ENCODE measurements at regions not wholly inside any gene's neighbourhood (a gene's known extent, or its start where the extent isn't known, plus 50 kb on each side); places are given as distances from the start of the nearest gene placed in this dataset.
"Not testable (repeated sequence)": the region's sequence is repeated elsewhere in the genome, so short reads cannot be mapped to it uniquely, and the experiment has no call there.

DNA sequence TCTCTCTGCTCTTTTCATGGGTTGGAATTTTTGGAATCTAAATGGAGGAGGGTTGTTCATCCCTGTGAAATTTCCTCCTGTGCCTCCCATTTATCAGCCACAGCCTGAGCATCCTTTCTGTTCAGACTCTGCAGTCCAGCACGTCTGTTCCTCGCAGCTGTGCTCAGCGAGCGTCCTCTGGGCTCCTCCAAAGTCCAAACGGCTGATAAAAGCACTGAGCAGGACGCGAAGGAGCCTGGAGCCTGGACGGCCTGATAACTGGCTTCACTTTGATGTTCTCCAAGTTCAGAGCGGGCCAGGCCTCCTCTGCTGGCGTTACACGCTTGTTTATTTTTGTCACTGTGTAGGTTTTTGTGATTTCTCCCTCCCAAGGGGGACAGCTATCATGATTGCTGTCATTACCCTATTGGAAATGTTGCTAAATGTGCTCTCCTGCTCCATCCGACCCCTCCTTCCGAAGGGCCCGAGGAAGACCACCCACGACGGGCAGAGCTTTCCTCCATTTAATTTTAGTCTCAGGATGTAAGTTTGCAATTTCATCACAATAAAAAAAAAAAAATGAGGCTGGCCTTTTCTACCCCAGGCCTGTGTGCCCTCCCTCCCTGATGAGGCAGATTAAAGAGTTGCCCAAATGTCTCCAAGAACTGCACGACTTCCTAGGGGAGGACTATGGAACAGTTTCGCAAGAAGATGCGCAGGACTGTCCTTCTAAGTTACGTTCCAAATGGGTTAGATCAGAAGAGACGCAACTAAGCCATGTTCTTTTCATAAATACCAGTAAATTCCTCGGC, 290.5 kb upstream of the FOXF1 start:
- DNase-seq: no peak

DNA sequence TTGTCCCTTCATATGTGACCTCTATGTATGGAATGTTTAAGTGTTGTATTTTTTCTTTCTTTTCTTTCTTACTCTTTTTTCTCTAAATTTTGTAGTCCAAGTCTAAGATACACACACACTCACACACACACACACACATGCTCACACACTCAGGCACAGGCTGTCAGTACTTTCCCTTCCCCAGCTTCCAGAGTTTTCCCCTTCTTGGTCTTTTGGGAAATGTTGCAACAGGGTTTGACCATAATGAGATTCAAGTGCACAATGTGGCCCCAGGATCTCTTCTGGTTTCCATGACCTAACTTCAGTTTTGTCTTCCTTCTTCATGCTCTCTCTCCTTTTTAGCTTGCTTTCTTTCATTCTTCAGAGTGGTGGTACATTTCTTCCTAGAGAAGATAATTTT, 289.8 kb upstream of the FOXF1 start:
- DNase-seq: no peak

DNA sequence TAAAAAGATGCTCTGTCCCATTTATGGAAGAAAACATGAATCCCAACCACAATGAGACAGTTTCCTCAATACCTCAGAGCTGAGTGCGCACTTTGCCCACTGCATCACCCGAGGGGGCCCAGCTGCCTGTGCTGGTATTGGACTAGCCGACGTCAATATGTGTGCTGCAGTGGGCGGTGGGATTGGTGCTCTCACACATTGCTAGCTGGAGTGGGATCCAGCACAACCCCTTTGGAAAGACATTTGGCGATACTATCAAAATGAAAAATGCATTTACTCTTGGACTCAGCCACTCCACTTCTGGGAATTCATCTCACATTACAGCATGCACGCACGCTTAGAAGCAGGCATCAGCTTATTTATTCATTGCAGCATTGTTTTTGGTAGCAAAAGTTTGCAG, 289.2 kb upstream of the FOXF1 start:
- no peak for DNase-seq

DNA sequence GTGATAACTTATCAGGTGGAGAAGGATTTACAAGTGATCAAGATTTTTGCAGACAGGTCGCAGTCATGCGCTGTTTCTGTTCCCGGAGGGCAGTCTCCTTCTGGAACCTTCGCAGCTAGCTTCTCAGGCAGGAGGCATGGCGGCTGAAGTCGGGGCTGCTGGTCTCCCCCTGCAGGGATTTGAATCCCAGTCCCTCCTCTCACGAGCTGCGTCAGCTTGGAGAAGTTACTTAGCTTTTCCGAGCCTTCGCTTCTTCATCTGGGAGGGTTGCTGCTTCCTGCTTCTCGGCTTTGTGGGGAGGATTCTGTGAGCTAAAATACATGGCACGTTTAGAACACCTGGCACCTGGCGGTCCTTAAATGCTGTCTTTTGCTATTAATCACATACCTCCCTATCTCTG, 287.8 kb upstream of the FOXF1 start:
- no peak for DNase-seq

DNA sequence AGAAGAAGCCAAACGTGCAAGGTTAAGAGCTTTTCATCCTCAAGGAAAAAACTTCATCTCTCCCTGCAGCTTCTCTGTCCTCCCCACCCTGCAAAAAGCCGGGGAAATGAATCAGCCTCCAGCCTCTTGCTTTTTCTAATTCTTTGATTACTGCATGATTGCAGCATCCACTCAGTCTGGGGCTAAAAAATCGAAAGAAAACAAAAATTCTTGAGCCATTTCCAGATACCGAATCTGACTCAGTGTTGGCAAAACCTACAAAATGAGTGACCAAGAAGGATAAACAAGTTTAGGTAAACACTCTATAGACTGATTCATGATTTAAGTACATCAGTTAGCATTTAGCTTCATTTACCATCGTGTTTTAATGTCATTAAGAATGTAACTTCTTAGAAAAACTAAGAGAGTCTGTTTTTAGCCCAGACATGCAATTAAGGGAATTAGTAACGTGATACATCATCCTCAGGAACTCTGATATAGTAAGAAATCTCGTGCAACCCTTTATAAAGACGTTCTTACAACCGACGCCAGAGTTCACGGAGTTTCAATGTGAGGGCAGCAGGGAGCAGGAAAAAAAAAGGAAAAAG, 287.3 kb upstream of the FOXF1 start:
- DNase-seq: no peak

DNA sequence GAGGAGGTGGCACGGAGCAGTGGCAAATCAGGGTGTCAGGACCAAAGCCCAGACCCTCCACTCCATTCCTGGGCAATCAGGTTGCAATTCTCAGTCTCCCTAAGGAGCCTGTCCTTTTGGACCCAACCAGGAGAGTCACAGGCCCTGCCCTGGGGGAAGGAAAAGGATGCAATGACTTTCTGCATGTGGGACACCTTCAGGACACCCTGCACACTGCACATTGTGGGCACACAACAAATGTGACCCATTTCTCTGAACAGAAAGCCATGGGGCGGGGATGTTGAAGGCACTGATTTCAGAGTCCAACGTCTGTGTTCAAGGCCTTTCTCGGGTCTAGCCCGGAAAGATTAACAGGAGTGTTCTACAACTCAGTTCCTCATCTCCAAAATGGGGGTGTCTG, 286.2 kb upstream of the FOXF1 start:
- no peak for DNase-seq

DNA sequence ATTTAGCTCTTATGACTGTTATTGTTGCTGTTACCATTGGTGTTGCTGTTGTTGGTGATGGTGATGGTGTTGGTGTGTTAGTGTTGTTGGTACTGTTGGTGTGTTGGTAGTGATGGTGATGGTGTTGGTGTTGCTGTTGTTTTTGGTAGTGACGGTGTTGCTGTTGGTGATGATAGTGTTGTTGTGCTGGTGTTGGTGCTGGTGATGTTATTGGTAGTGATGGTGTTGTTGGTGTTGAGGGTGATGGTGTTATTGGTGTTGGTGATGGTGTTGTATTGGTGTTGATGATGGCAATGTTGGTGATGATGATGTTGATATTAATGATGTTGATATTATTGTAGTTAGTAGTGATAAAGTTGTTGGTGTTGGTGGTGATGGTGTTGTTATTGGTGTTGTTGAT, 285.7 kb upstream of the FOXF1 start:
- no peak for DNase-seq

DNA sequence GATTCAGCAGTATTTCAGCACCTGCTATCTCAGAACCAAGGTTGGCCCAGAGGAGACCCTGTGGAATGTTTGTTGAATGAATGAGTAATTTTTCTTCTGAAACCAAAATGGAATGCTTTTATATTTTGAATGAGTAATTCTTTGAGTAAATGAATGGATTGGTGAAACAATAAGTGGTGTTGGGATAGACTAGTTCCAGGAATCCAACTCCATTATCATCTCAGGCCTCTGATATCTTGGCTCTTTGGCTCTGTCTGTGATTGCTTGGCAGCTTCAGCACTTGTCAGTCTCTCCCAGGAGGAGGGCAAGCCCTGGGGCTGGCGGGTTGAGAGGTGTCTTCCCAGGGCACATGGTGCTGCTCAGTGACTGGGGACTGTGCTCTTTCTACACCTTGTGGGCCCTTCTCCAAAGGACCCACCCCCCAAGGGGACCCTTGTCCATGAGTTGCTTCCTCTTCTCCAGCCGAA, 284.4 kb upstream of the FOXF1 start:
- no peak for DNase-seq

DNA sequence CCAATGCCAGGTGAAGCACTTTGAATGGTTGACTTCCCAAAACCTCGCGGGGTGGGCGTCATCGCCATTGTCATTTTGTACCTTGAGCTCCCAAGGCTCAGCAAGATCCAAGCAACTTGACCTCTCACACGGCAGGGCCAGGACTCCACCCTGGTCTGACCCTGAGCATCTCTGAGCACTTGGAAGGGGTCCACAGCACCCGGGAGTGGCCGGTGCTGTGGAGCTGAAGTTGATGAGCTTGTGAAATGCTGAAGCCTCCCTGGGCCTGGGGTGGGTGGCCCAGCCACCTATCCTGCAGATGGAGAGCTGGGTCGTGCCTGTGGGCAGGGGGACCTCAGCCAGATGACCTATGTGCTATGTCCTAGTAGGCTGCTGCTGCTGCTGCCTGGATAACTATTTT, 283.3 kb upstream of the FOXF1 start:
- no peak for DNase-seq

DNA sequence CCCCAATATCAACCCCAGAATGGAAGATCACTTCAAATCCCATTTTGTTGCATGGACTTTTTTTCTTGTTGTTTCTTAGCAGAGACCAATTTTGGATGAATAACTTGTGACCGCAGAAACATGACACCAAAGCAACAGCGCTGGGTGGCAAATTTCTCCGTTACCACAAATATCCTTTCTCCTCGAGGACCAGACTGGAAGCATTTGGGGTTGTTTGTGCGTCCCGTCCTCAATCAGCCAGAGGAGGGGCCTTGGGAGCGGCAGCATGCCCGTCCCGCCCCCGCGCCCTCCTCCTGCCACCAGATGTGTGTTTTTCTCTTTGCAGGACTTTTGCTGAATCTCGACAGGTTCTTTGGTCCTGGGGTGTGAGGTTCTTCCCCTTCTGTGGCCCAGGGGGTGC, 282.5 kb upstream of the FOXF1 start:
- no peak for DNase-seq

DNA sequence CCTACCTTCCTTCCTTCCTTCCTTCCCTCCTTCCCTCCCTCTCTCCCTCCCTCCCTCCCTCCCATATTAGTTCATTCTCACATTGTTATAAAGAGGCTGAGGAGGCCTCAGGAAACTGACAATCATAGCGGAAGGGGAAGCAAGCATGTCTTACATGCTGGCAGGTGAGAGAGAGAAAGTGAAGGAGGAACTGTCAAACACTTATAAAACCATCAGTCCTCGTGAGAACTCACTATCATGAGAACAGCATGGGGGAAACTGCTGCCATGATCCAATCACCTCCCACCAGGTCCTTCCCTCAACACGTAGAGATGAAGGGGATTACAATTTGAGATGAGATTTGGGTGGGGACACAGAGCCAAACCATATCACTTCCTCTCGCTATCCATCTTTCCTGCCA, 281.6 kb upstream of the FOXF1 start:
- DNase-seq: no peak

DNA sequence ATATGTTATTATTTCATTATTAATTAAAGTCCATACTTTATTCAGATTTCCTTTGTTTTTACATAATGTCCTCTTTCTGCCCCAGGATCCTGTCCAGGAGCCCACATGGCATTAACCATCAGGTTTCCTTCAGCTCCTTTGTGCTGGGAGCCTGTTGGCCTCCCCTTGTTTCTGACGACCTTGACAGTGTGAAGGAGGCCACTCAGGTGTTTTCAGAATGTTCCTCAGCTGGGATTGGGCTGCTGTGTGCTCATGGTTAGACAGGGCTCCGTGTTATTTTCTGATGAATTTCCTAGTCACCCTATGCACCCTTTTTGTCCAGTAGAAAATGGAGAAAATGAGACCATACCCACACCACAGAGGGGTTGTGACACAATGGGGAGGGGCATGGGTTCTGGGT, 281.0 kb upstream of the FOXF1 start:
- DNase-seq: no peak

DNA sequence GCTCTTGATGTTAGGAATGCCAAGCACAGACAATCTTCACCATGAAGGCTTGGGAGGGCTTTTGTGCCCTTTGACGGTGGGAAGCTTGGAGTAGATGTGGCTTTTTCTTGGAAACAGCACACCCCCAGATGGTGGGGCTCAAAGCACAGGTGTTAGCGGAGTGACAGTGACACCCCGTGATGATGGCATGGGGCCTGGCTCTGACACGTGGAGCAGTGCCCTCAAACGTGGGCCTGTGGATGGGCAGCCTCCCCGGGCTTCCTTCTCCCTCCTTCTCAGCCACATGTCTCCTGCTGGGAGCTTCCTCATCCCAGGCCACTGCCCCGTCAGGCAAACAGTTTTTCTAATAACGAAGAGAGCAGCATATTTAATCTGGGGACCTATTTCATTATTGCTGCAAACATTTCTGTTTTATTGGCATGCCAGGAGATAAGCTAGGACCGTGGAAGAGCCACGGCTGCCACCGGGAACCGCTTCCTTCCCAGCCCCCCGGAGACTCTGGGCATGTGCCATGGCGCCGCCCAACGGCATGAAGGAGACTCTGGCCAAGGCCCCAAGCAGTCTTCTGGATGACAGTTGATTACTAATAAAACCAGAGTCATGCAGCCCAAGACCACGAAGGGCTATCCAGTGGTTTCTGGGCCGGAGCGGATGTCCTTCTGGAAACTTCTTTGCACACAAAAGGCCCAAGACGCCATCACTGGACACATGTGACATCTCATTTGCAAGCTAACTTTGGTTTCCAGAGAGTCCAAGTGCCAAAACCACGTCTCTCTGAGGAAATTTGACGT, 280.3 kb upstream of the FOXF1 start:
- no peak for DNase-seq

DNA sequence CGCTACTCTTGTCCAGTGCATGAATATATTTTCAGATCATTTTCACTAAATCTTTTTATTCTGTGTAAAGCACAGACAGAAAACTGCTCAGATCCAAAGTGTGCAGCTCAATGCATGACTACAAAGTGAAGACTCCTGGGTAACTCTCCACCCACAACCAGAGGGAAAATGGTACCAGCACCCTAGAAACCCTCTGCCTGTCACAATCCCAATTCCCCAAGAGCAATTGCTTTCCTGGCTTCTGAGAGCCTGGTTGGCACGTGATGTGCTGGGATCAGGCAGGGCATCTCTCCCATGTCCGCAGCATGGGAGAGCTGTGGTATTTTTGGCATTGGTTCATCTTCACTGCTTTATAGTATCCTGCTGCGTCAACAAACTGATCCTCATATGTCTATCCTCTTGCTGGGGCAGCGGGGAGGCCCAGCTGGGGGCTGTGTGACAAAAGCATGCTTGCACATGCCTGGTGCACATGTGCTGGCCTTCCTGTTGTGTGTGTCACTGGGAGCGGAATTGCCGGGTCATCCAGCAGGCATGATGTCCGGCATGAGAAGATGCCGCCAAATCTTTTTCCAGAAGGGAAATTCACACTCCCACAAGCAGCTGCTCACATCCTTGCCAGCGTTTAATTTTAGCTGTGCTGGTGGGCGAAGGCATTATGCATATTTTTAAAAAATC, 278.9 kb upstream of the FOXF1 start:
- no peak for DNase-seq

DNA sequence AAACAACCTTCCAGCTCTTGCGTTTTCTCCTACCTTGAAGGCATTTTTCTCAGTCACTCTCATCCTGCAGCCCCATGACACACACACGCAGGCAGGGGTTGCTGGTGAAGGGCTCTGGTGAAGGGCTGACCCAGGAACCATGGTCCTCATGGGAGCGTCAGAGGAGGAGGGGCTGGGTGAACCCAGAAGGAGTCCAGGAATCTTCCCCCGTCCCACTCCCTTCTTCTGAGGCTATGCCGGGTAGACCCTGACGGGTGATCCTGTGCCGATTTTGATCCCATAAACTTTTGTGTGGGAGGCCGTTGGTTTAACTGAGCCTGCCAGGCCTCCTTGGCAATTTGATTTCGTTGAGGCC, 278.4 kb upstream of the FOXF1 start:
- no peak for DNase-seq

DNA sequence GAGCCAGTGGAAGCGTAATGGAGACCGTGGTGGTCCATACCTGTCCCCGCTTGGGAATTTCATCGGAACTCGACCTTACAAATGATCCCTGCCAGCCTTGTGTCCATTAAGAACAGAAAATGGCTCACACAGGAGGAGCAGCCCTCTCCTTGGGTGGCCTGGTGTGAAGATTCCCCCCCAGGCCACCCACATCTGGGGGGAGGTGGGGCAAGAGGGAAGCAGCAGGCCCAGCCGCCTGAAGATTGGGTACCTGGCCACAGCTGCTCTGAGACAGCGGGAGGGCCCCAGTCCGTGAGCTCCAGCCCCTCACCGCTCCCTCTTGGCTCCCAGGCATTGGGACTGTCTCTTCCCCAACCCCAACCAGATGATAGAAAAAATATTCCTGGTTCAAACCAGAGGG, 277.8 kb upstream of the FOXF1 start:
- DNase-seq: no peak

DNA sequence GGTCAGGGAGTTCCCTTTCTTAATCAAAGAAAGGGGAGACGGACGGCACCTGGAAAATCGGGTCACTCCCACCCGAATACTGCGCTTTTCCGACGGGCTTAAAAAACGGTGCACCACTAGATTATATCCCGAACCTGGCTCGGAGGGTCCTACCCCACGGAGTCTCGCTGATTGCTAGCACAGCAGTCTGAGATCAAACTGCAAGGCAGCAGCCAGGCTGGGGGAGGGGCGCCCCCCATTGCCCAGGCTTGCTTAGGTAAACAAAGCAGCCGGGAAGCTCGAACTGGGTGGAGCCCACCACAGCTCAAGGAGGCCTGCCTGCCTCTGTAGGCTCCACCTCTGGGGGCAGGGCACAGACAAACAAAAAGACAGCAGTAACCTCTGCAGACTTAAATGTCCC, 276.8 kb upstream of the FOXF1 start:
- DNase-seq: not testable (repeated sequence)

DNA sequence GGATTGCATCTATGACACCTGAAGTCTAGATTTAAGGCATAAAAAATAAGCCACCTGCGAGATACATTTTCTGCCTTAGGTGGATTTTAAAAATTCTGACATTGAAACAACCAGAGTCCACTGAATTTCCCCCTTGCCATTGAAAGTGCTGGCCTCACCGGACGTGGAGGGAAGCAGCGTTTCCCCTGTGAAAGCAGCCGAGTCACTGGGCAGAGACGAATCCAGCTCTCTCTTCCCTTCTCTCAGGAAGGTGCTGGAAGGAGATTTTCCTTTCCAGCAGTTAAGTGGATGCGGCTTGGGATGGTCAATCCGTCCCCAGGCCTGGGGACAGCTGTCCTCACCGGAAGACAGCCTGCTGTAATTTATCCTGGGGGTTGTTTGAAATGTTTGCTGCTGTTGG, 270.9 kb upstream of the FOXF1 start:
- no peak for DNase-seq

DNA sequence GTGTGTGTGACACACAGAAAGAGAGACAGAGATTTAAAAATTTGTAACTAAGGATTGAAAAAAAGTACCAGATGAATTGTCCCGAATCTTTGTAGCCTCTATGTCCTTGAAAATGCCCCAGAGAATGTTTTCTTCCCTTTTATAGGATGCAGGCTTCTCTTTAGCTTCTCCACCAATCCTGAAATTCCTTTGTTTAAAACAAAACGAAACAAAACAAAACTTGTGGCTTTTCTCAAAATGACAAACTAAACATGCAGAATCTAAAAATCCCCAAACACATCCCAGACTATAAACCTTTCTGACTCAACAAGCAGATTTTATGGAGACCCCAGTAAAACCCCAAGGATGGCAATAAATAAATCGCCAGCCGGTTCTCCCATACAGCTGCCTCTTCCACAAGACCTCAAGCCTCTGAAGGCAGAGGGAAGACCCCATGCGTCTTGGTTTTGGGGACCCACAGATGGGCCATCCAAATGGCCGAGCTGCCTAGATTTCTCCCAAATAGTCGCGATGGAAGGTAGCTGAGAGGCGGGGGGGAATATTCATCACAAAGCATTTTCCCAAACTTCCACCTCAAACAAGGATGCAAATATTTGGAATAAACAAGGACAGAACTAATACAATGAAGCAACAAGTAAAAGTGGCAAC, 269.5 kb upstream of the FOXF1 start:
- DNase-seq: no peak

DNA sequence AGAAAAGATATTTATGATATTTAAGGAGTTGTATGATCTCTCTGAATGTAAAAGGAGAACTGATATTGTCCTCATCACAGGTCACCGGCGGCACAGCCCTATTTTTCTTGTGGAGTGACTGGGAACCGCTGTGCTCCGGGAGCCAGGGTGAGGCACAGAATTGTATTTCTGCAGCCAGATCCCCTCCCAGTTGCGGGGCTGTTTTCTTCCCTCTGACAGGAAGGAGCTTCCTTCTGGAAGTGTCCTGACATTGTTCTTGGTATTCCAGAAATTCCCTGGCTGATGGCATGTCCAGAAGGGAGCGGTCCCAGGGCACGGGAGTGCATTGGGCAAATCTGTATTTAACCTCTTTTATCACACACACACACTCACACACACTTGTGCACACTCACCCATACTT, 268.6 kb upstream of the FOXF1 start:
- no peak for DNase-seq

DNA sequence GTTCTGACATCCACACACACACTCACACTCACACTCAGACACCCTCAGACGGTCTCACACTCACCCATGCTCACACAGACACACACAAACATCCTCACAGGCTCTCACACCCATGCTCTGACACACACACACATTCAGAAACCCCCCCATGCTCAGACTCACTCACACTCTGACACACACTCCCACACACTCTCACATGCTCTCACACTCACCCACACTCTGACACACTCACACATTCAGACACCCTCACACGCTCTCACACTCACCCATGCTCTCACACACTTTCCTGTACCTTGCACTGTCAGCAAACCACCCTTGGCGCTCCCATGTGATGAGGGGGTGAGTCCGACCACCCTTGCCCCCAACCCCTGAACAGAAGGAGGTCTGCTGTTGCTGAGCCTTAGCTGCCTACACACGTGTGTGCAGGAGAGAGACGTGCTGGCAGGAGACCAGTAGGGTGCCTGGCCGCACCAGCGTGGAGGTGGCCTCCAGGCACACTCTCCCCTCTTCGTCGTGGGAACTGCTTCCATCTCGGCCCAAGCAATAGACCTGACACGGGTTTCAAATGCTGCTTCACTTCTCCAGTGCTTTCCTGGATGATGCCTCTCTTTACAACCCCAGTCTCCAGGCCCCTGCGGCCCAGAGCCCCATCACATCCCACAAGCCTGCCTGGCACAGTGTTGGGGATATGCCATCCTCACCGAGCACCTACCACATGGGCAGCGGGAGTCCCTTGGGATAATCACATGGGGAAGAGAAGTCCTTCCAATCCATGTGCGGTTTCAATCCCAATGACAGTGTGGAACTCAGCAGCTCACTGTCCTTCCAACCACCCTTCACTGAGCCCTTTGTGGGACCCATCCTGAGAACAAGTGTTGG, 267.8 kb upstream of the FOXF1 start:
- no peak for DNase-seq

DNA sequence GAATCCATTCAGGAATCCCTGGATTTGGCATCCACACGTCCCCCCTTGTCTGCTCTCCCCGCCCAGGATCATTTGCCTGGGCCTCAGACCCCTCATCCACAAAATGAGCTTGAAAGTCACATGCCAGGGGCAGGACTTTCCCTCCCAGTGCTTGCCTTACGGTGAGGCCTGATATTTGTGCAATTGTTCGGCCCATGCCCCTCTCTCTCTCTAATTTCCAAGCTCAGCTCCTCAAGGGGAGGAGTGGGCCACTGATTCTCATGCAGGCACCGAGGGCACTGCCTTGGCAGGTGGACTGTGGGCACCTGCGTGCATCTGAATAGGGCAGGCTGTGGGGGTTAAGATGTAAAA, 267.2 kb upstream of the FOXF1 start:
- DNase-seq: no peak
